CD14-positive monocyte (primary cell): ENCODE measurements at regions not wholly inside any gene's neighbourhood (a gene's known extent, or its start where the extent isn't known, plus 50 kb on each side); places are given as distances from the start of the nearest gene placed in this dataset.

ENCODE experiments used
- DNase-seq, 3 donors: peaks; one replicate each; pipeline ENCODE4 v3.0.0-alpha.2; 2011 to 2022
- H2AFZ ChIP-seq: 2 replicates; pipeline ENCODE4 v1.6.0; 2012; ENCODE audit warnings: mild to moderate bottlenecking, low read depth, low read length, inconsistent platforms; ENCODE audit not compliant: insufficient read depth, poor library complexity, severe bottlenecking
- H3K27ac ChIP-seq, 2 donors: 1 replicate in 1 of 2; 2 replicates in 1 of 2; pipeline ENCODE4 v1.5.1; 2012 to 2013; ENCODE audit warnings: low read length in 2 of 2, control low read depth in 1 of 2, inconsistent platforms in 1 of 2, low read depth in 1 of 2, mild to moderate bottlenecking in 1 of 2
- H3K27me3 ChIP-seq, 2 donors: one replicate each; pipeline versions ENCODE4 v1.6.0 to v1.6.1; 2011 to 2013; ENCODE audit warnings: low read length in 2 of 2; ENCODE audit not compliant: control insufficient read depth in 2 of 2, insufficient read depth in 2 of 2
- H3K36me3 ChIP-seq, 2 donors: replicated peaks in 1 of 2; 1 replicate in 1 of 2; 2 replicates in 1 of 2; pipeline versions ENCODE4 v1.5.1 to v1.6.1; 2012 to 2013; ENCODE audit warnings: low read length in 2 of 2, control low read depth in 1 of 2, inconsistent platforms in 1 of 2, mild to moderate bottlenecking in 1 of 2; ENCODE audit not compliant: insufficient read depth in 2 of 2, control insufficient read depth in 1 of 2
- H3K4me1 ChIP-seq, 2 donors: 1 replicate in 1 of 2; 2 replicates in 1 of 2; pipeline versions ENCODE4 v1.5.1 to v1.6.1; 2012 to 2013; ENCODE audit warnings: low read length in 2 of 2, control low read depth in 1 of 2, inconsistent platforms in 1 of 2, mild to moderate bottlenecking in 1 of 2, moderate library complexity in 1 of 2; ENCODE audit not compliant: insufficient read depth in 2 of 2, control insufficient read depth in 1 of 2
- H3K4me2 ChIP-seq: replicated peaks from 2 replicates; pipeline ENCODE3; 2012; ENCODE audit warnings: low read length, moderate library complexity, mild to moderate bottlenecking; ENCODE audit not compliant: poor library complexity, severe bottlenecking; ENCODE audit errors: extremely low read depth
- H3K4me3 ChIP-seq, 3 experiments: fragments of 200-600 bp in 1 of 3; sonication (generic) in 1 of 3; replicated peaks in 1 of 3; 1 replicate in 2 of 3; 2 replicates in 1 of 3; pipeline ENCODE4 v1.5.1; 2011 to 2013; ENCODE audit warnings: low read length in 3 of 3, mild to moderate bottlenecking in 3 of 3, control low read depth in 2 of 3, low read depth in 2 of 3, inconsistent platforms in 1 of 3, moderate library complexity in 1 of 3
- H3K79me2 ChIP-seq: 2 replicates; pipeline ENCODE4 v1.6.0; 2012; ENCODE audit warnings: mild to moderate bottlenecking, control low read depth, inconsistent platforms, low read length, moderate library complexity; ENCODE audit not compliant: insufficient read depth
- H3K9ac ChIP-seq: 2 replicates; pipeline ENCODE4 v1.6.0; 2017; ENCODE audit warnings: low read length, mild to moderate bottlenecking; ENCODE audit not compliant: insufficient read depth, poor library complexity, severe bottlenecking
- H3K9me3 ChIP-seq, 2 donors: replicated peaks in 1 of 2; 1 replicate in 1 of 2; 2 replicates in 1 of 2; pipeline versions ENCODE4 v1.5.1 to v1.6.1; 2012 to 2013; ENCODE audit warnings: low read length in 2 of 2, control low read depth in 1 of 2; ENCODE audit not compliant: control insufficient read depth in 1 of 2, insufficient read depth in 1 of 2
- H4K20me1 ChIP-seq: 2 replicates; pipeline ENCODE4 v1.6.0; 2012; ENCODE audit warnings: mild to moderate bottlenecking, low read length, control low read depth, moderate library complexity; ENCODE audit not compliant: insufficient read depth
- H3K27ac Mint-ChIP-seq, 7 donors: one replicate each; pipeline ENCODE4 v1.8.0; 2020; ENCODE audit warnings: mild to moderate bottlenecking in 7 of 7, mixed read lengths in 7 of 7, moderate library complexity in 6 of 7, inconsistent platforms in 2 of 7
- H3K27me3 Mint-ChIP-seq, 3 donors: one replicate each; pipeline ENCODE4 v1.8.0; 2021 to 2022; ENCODE audit warnings: low read depth in 3 of 3, mild to moderate bottlenecking in 3 of 3, mixed read lengths in 3 of 3, moderate library complexity in 3 of 3, inconsistent platforms in 1 of 3
- H3K36me3 Mint-ChIP-seq, 2 donors: one replicate each; pipeline ENCODE4 v1.8.0; 2020; ENCODE audit warnings: mixed read lengths in 2 of 2, inconsistent platforms in 1 of 2, mild to moderate bottlenecking in 1 of 2
- H3K4me1 Mint-ChIP-seq: one replicate; pipeline ENCODE4 v1.8.0; 2020; ENCODE audit warnings: mild to moderate bottlenecking, mixed read lengths
- H3K4me3 Mint-ChIP-seq, 2 donors: one replicate each; pipeline ENCODE4 v1.8.0; 2020; ENCODE audit warnings: mild to moderate bottlenecking in 2 of 2, mixed read lengths in 2 of 2, moderate library complexity in 1 of 2
- H3K9me3 Mint-ChIP-seq, 7 donors: one replicate each; pipeline ENCODE4 v1.8.0; 2020 to 2022; ENCODE audit warnings: mixed read lengths in 7 of 7, mild to moderate bottlenecking in 6 of 7, moderate library complexity in 6 of 7, inconsistent platforms in 2 of 7
- WGBS: methylation state at CpG from one replicate; pipeline ENCODE4 v1.1.5; 2013; ENCODE audit warnings: missing lambda C conversion rate; ENCODE audit not compliant: insufficient coverage; 5-methylcytosine and 5-hydroxymethylcytosine counted together
- intact Hi-C, 2 donors: fragments of 100-400 bp; cut with micrococcal nuclease; formaldehyde crosslinking; loops; one replicate each; pipeline versions ENCODE4 v1.15.0 to v1.15.1; 2023
- TF ChIP-seq, protein P1 (sequence below): fragments of 200-600 bp; IDR thresholded peaks from one replicate; pipeline ENCODE4 v1.8.0; 2022; ENCODE audit warnings: antibody characterized with exemption, mild to moderate bottlenecking

DNA sequence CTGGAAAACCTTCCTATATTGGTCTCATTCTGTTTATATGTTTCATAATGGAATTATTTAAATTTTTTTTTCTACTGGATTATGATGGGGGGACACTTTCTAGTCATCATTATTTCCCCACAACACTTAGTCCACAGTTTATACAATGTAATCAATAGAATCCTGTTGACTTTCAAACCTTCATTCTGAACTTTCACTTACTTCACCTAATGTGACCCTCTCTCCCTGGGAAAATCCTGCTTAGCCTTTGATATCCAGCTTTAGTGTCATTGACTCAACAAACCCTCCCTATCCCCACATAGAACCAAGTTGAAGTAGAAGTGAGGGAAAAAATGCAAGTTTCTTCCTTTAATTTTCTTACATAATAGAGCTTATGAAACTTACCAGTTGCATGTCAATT is 666.0 kb downstream of the MECOM start:
- Histone ChIP-seq H2AFZ (no peak overlapping the region), H3K4me2 (no peak overlapping the region)

DNA sequence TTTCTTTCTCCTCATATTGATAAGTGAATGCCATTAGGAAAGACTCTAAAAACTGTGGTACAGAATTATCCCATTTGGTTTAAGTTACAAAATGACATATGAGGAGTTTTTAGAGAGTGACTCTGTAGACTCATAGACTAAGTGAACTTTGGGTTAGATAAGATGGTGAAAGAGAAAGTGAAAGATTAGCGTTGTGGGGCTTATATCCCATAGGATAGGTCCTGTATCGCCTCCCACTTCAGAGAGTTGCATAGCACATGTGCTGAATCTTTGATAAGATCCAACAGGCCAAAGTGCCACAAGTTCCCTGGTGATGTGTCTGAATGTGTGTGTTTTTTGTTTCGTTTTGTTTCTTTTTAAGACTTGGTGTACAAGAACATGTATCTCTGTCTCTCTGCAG is 666.9 kb downstream of the MECOM start:
- Histone ChIP-seq H3K36me3 (no peaks in the 10 kb centered on the region), H3K27me3 (no peaks in the 10 kb centered on the region), H3K4me1 (no peaks in the 10 kb centered on the region), H3K9ac (no peak overlapping the region), H3K27ac (no peak overlapping the region), H3K4me3 (no peak overlapping the region), H3K9me3 (no peaks in the 10 kb centered on the region), H2AFZ (no peak overlapping the region), H3K79me2 (no peaks in the 10 kb centered on the region), H3K4me2 (no peak overlapping the region), H4K20me1 (no peaks in the 10 kb centered on the region)
- Mint-ChIP-seq H3K9me3 (peaks cover 0 to 2% (median 0%) of the 10 kb centered on the region in 7 donors), H3K4me1 (no peaks in the 10 kb centered on the region), H3K27ac (no peak overlapping the region), H3K36me3 (no peaks in the 10 kb centered on the region), H3K27me3 (peaks cover 0 to 2% (median 0%) of the 10 kb centered on the region in 3 donors), H3K4me3 (no peak overlapping the region)
- DNase-seq, result no peak
- TF ChIP-seq, protein P1, sequence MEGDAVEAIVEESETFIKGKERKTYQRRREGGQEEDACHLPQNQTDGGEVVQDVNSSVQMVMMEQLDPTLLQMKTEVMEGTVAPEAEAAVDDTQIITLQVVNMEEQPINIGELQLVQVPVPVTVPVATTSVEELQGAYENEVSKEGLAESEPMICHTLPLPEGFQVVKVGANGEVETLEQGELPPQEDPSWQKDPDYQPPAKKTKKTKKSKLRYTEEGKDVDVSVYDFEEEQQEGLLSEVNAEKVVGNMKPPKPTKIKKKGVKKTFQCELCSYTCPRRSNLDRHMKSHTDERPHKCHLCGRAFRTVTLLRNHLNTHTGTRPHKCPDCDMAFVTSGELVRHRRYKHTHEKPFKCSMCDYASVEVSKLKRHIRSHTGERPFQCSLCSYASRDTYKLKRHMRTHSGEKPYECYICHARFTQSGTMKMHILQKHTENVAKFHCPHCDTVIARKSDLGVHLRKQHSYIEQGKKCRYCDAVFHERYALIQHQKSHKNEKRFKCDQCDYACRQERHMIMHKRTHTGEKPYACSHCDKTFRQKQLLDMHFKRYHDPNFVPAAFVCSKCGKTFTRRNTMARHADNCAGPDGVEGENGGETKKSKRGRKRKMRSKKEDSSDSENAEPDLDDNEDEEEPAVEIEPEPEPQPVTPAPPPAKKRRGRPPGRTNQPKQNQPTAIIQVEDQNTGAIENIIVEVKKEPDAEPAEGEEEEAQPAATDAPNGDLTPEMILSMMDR, result no peak
- WGBS, result 100% methylated on average over 2 of the region's 3 CpGs
- intact Hi-C loops, result no loop called here

More for the DNA sequence above, 666.0 kb downstream of the MECOM start:
- no peaks in the 10 kb centered on the region for H4K20me1 ChIP-seq
- no peak overlapping the region for H3K4me3 ChIP-seq
- Mint-ChIP-seq H3K9me3 (peaks cover 0 to 2% (median 0%) of the 10 kb centered on the region in 7 donors), H3K36me3 (no peaks in the 10 kb centered on the region), H3K4me3 (no peak overlapping the region), H3K4me1 (no peaks in the 10 kb centered on the region), H3K27ac (no peak overlapping the region), H3K27me3 (peaks cover 0 to 2% (median 0%) of the 10 kb centered on the region in 3 donors)
- no peaks in the 10 kb centered on the region for H3K36me3 ChIP-seq
- no peak overlapping the region for H3K9ac ChIP-seq
- DNase-seq, result no peak
- no peaks in the 10 kb centered on the region for H3K79me2 ChIP-seq
- intact Hi-C loops, result no loop called here
- TF ChIP-seq, protein P1, result no peak
- no peak overlapping the region for H3K27ac ChIP-seq
- H3K27me3 ChIP-seq, result no peaks in the 10 kb centered on the region
- H3K4me1 ChIP-seq, result no peaks in the 10 kb centered on the region
- no peaks in the 10 kb centered on the region for H3K9me3 ChIP-seq
